Dedifferentiated amniotic fluid mesenchymal stem cell (primary cell): ENCODE measurements at regions not wholly inside any gene's neighbourhood (a gene's known extent, or its start where the extent isn't known, plus 50 kb on each side); places are given as distances from the start of the nearest gene placed in this dataset.
"Not testable (repeated sequence)": the region's sequence is repeated elsewhere in the genome, so short reads cannot be mapped to it uniquely, and the experiment has no call there.

Experiments
- DNase-seq: peaks from one replicate; pipeline ENCODE4 v3.0.0-alpha.2; 2016; ENCODE audit errors: extremely low spot score

DNA sequence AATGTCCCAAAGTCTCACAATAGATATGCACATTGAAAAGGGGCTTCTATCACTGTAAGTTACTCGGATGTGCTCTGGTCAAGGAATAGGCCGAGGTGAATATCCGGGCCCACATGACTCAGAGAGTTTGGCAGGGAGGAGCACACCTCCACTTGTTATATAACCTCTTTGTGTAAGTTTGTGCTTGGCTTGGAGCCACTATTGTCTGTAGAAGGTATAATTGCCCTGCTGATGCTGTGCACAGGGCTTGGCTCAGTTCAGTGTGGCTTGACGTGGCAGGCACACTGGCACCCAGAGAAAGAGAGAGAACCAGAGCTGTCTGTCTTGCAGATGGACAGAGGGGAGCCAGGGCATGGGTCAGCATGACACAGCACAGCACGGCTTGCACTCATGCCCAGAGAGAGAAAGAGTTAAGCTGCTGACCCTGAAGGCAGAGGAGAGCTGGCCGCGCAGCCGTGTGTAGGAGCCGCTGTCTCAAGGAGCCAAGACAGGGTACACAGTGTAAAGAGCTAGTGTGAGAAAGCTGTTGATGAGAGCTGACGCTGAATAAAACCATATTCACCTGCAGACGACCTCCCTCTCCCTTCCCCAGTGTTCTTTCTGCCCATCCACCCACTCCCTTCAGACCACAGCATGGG is 482.5 kb downstream of the C6orf118 start:
- DNase-seq, result no peak

DNA sequence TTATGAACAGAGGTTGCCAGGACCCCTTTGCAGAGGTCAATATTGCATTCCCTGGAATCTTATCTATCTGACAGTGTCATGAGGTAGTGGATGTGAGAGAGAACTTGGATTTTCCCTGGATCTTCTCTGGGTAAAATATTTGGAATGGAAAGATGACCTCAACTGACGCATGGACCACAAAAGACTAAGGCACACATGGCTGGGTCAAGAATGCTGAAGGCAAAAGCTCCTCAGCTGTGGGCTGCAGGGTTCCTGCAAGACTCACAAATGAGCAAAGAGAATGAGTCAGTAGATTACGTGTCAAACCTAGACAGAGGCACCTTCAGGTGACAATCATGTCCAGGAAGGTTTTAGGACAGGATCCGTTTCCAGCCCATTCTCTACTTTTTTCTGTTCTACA is 484.0 kb downstream of the C6orf118 start:
- no peak for DNase-seq

GRCh38 chr6:164817662-164818061 is 491.7 kb downstream of the C6orf118 start:
- no peak for DNase-seq

GRCh38 chr6:164812706-164813105 is 496.7 kb downstream of the C6orf118 start:
- no peak for DNase-seq

- no peak for DNase-seq
Measured at GRCh38 chr6:164807125-164807524, 502.3 kb downstream of the C6orf118 start.

DNA sequence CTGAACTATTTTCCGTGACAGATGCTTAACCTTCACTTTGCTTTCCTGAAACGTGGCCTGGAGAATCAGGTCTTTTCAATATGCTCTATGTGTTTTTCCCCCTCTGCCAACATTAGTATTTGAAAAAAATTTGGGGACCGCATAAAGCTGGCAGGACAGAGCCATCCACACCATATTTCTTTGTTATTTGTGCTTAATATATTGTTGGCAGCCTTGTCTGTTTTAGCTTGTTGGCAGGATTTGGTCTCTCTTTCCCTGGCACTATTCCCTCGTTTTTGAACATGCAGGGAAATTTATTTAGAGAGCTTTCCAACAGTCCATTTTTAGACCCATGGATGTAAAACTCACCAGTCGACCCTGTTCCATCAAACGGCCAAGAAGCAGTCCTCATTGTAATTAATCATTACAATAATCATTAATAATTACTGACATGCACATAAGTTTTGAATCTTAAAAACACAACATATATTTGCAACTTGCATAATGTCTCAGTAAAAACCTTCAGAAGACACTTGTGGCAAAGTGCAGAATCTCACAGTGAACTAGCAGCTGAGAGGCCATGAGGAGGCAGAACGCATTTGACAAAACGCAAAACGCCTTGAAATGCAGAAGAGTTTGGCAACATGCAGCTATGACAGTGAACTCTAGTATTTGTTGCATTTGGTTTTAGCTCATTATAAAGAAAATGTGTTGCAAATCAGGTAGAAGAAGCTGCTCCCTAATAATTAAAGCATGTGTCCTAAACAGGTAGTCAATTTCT is 514.2 kb downstream of the C6orf118 start:
- DNase-seq, result no peak

- DNase-seq, result no peak
Measured at GRCh38 chr6:164792666-164793065, 516.7 kb downstream of the C6orf118 start.

DNA sequence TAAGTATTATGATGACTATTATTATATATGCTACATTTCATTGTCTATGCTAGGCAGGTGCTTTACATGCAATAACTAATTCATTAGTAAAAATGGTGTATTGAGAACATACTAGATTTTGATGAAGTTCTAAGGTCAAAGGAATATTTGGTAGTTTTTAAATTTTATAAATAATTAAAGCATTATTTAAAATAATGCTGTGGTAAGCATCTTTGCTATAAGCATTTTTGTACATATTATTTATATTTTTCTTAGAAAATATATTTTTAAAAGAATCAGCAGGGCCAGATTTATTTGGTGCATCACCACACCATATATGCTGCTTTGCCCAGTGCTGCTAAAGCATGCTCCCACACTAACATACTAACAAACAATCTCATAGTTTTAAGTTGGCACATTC is 517.9 kb downstream of the C6orf118 start:
- no peak for DNase-seq

GRCh38 chr6:164763788-164764187 is 545.6 kb downstream of the C6orf118 start:
- no peak for DNase-seq

GRCh38 chr6:164757451-164757850 is 552.0 kb downstream of the C6orf118 start:
- DNase-seq, result no peak

DNA sequence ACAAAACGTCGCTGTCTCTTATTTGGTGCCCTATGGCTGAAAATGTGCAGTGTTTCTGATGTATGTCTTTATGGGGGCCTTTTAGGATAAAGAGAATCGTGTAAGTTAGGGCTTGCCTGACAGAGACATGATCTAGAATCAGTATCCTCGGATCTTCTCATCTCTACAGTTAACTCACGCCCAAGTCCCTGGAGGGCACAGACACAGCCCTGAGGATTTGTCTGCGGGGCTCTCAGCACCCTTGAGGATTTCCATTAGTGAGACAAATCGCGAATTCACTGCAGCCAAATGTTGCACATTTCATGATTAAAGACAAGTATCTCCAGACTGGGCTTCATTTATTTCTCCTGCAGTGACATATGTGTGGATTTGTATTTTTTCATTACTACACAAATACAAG is 552.7 kb downstream of the C6orf118 start:
- no peak for DNase-seq

GRCh38 chr6:164756142-164756541 is 553.3 kb downstream of the C6orf118 start:
- no peak for DNase-seq

DNA sequence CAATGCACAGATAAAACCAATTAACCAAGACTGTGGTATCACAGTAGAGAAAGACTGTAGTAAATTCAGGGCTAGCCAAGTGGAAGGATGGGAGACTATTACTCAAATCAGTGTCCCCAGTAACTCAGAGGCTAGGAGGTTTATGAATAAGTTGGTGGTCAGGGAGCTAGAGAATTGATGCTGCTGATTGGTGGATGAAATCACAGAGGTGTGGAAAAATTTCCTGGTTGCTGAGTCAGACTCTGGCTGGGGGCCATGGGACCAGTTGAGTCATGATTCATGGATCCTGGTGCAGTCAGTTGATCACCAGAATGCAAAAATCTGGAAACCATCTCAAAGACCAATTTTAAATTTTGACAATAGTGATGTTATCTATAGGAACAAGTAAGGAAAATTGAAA is 555.9 kb downstream of the C6orf118 start:
- no peak for DNase-seq

DNA sequence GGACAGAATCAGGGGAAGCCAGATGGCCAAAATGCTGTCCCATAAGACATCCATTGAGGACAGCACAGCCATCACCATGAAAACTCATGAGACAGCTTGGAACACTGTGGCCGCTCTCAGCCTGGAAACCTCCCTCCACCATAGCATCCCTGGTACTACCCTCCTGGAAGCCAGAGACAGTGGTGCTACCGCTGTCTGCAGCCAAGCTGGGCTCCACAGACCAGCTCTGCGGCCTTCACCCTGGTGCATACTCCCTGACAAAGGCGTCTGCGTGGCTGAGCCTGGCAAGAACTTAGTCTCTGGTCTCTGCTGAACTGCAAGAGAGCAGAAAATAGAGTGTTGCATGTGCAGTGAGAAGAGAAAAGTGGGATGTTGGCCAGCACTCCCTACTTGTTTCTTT is 558.0 kb downstream of the C6orf118 start:
- no peak for DNase-seq

GRCh38 chr6:164750128-164750527 is 559.3 kb downstream of the C6orf118 start:
- DNase-seq, result no peak

- DNase-seq, result no peak
Measured at GRCh38 chr6:164749221-164750064, 560.0 kb downstream of the C6orf118 start.

DNA sequence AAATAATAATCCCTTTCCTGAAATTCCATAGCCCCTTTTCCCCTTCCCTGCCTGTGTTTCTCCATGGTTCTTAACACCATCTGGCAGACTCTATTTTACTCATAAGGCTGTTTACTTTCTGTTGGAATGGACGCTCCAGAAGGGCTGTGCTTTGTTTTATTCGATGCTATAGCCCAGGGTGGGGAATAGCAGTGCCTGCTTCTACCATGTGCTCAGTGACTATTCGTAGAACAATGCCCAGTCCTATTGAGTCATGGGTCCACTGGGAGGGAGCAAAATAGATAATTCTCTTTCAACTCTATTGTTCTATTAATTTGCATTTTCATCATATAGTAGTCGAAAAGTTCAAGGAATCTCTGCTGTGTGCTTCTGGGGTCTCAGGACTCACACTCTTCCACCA is 565.1 kb downstream of the C6orf118 start:
- DNase-seq, result no peak

- no peak for DNase-seq
Measured at GRCh38 chr6:164741938-164742451, 567.4 kb downstream of the C6orf118 start.

DNA sequence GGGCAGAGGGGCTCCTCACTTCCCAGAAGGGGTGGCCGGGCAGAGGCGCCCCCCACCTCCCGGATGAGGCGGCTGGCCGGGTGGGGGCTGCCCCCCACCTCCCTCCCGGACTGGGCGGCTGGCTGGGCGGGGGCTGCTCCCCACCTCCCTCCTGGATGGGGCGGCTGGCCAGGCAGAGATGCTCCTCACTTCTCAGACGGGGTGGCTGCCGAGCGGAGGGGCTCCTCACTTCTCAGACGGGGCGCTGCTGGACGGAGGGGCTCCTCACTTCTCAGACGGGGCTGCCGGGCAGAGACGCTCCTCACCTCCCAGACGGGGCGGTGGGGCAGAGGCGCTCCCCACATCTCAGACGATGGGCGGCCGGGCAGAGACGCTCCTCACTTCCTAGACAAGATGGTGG is 573.3 kb downstream of the C6orf118 start:
- DNase-seq, result not testable (repeated sequence)

GRCh38 chr6:164731539-164731938 is 577.9 kb downstream of the C6orf118 start:
- no peak for DNase-seq

DNA sequence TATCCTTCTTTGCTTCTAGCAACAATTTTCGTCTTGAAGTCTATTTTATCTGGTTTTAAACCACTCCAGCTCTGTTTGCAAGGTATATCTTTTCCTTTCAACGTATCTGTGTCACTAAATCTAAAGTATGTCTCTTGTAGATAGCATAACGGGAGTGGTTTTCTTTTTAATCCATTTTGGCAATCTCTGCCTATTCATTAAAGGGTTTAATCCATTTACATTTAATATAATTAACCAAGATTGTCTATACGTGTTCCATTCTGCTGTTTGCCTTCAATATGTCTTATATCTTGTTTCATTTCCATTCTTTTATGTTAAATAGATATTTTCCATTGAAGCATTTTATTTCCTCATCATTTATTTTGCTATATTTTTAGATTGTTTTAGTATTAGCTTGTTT is 587.9 kb downstream of the C6orf118 start:
- no peak for DNase-seq

DNA sequence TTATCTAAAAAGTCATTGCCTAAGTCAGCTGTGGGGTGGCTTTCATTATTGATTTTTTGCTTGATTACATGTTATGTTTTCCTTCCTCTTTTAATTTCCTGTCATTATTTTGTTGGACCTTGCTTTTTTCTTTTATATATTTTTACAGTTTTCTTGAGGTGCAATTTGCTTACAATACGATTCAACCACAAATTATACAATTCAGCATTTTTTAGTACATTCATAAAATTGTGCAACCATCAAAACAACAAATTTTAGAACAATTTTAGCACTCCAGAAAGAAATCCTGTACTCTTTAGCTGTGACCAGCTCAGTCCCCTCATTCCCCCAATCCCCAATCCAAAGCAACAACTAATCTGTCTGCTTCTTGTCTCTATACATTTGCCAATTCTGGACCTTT is 608.9 kb downstream of the C6orf118 start:
- DNase-seq, result no peak
